Panc1 (cell line): ENCODE measurements at regions not wholly inside any gene's neighbourhood (a gene's known extent, or its start where the extent isn't known, plus 50 kb on each side); places are given as distances from the start of the nearest gene placed in this dataset.

Source experiments
- ATAC-seq: fragments of 200-7000 bp; cut with Tn5 transposase; 2 replicates; pipeline ENCODE4 v1.9.1; 2020; ENCODE audit warnings: mild to moderate bottlenecking, moderate library complexity
- BruUV-seq: library from RNA; stranded (reverse); fragments of 400-500 nt; replicated peaks from 2 replicates; lab custom pipeline; 2021; lab: Mats Ljungman, UMichigan
- CTCF ChIA-PET: fragments of 300-600 bp; sonication (Branson Sonifier 250); formaldehyde crosslinking; loops from one replicate; lab custom pipeline; 2022; ENCODE audit warnings: antibody characterized with exemption; lab: Charles Lee
- POLR2A ChIA-PET: fragments of 300-600 bp; sonication (Branson Sonifier 250); formaldehyde crosslinking; loops from one replicate; lab custom pipeline; 2022; ENCODE audit warnings: antibody characterized with exemption; lab: Charles Lee
- DNase-seq: peaks from one replicate; pipeline ENCODE4 v3.0.0-alpha.2; 2010; ENCODE audit warnings: low read depth, low spot score
- H3K27ac ChIP-seq: 2 replicates; pipeline ENCODE4 v1.5.1; 2011; ENCODE audit warnings: mild to moderate bottlenecking, low read length, inconsistent platforms
- H3K27me3 ChIP-seq: fragments of 200-500 bp; sonication (Bioruptor generic); 2 replicates; pipeline ENCODE4 v1.6.0; 2014; ENCODE audit warnings: low read length, inconsistent platforms; ENCODE audit not compliant: control insufficient read depth, insufficient read depth
- H3K36me3 ChIP-seq: fragments of 200-500 bp; sonication (Bioruptor generic); 2 replicates; pipeline ENCODE4 v1.5.1; 2014; ENCODE audit warnings: inconsistent platforms, mild to moderate bottlenecking, low read length, moderate library complexity; ENCODE audit not compliant: control insufficient read depth, insufficient read depth
- H3K4me1 ChIP-seq: 2 replicates; pipeline ENCODE4 v1.5.1; 2011; ENCODE audit warnings: inconsistent platforms, mild to moderate bottlenecking, low read length, moderate library complexity; ENCODE audit not compliant: control insufficient read depth, insufficient read depth
- H3K4me3 ChIP-seq, 2 experiments: 2 replicates each; pipeline ENCODE4 v1.5.1; 2011 to 2012; ENCODE audit warnings: low read depth in 2 of 2, low read length in 2 of 2, mild to moderate bottlenecking in 2 of 2, inconsistent platforms in 1 of 2, moderate library complexity in 1 of 2
- H3K9me3 ChIP-seq: fragments of 200-500 bp; sonication (Bioruptor generic); 2 replicates; pipeline ENCODE4 v1.5.1; 2014; ENCODE audit warnings: low read depth, mild to moderate bottlenecking, inconsistent platforms, low read length, moderate library complexity; ENCODE audit not compliant: control insufficient read depth, insufficient read depth
- POLR2AphosphoS5 ChIP-seq: IDR thresholded peaks from 2 replicates; pipeline ENCODE4 v1.6.1; 2012; ENCODE audit warnings: mild to moderate bottlenecking, low read depth, low read length, moderate library complexity
- SIN3A ChIP-seq: IDR thresholded peaks from 2 replicates; pipeline ENCODE4 v1.6.1; 2012; ENCODE audit warnings: low read depth, mild to moderate bottlenecking, low read length, moderate library complexity, borderline replicate concordance; ENCODE audit not compliant: insufficient read depth
- TCF7L2 ChIP-seq: IDR thresholded peaks from 2 replicates; pipeline ENCODE4 v1.6.1; 2011; ENCODE audit warnings: mild to moderate bottlenecking, low read depth, low read length, inconsistent platforms
- in situ Hi-C: cut with HindIII; loops from 2 replicates; pipeline ENCODE4 v1.10.0; 2016; ENCODE audit warnings: low sequenced_read_pairs, low pct_unique_long_range_greater_than_20kb
- intact Hi-C: fragments of 100-400 bp; cut with micrococcal nuclease; formaldehyde crosslinking; loops from one replicate; pipeline ENCODE4 v1.10.0; 2022; ENCODE audit not compliant: unreplicated experiment
- TF ChIP-seq, protein P1 (sequence below): fragments of 450-650 bp; IDR thresholded peaks from 2 replicates; pipeline ENCODE4 v1.5.1; 2017; ENCODE audit warnings: mild to moderate bottlenecking
- TF ChIP-seq, protein P2 (sequence below), 2 experiments: IDR thresholded peaks; 2 replicates each; pipeline ENCODE4 v1.6.1; 2011 to 2012; ENCODE audit warnings: low read depth in 2 of 2, control low read depth in 1 of 2, low read length in 1 of 2, mild to moderate bottlenecking in 1 of 2, moderate library complexity in 1 of 2; ENCODE audit not compliant: insufficient read depth in 1 of 2

DNA sequence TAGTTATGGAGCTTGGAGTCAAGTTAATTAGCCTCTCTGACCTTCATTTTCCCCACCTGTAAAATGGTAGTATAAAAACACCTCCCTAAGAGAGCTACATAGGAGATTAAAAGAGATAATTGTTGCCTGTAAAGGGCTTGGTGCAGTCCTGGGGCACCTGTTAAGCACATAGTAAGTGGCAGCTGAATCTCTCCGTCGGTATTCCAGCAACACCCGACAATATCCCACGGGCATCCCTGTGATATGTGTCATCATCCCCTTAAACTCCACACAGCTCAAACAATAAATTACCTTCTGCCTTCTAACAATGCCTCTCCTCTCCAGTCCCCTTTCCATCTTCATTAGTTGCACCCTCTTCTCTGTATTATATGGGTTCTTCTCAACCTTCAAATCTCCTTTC is 121.5 kb downstream of the C11orf91 start:
- ChIA-PET CTCF (no interaction called here), POLR2A (no interaction called here)
- H3K4me3 ChIP-seq = no peak overlapping the region
- H3K36me3 ChIP-seq = no peaks in the 10 kb centered on the region
- in situ Hi-C loops = no loop called here
- ATAC-seq = no peak
- TF ChIP-seq TCF7L2 (no peak), SIN3A (no peak), POLR2AphosphoS5 (no peak)
- TF ChIP-seq, protein P1, sequence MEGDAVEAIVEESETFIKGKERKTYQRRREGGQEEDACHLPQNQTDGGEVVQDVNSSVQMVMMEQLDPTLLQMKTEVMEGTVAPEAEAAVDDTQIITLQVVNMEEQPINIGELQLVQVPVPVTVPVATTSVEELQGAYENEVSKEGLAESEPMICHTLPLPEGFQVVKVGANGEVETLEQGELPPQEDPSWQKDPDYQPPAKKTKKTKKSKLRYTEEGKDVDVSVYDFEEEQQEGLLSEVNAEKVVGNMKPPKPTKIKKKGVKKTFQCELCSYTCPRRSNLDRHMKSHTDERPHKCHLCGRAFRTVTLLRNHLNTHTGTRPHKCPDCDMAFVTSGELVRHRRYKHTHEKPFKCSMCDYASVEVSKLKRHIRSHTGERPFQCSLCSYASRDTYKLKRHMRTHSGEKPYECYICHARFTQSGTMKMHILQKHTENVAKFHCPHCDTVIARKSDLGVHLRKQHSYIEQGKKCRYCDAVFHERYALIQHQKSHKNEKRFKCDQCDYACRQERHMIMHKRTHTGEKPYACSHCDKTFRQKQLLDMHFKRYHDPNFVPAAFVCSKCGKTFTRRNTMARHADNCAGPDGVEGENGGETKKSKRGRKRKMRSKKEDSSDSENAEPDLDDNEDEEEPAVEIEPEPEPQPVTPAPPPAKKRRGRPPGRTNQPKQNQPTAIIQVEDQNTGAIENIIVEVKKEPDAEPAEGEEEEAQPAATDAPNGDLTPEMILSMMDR = no peak
- no peaks in the 10 kb centered on the region for H3K9me3 ChIP-seq
- no peak for DNase-seq
- intact Hi-C loops = no loop called here
- no TSS peak for BruUV-seq
- no peaks in the 10 kb centered on the region for H3K27me3 ChIP-seq
- H3K27ac ChIP-seq = no peak overlapping the region
- H3K4me1 ChIP-seq = no peaks in the 10 kb centered on the region

DNA sequence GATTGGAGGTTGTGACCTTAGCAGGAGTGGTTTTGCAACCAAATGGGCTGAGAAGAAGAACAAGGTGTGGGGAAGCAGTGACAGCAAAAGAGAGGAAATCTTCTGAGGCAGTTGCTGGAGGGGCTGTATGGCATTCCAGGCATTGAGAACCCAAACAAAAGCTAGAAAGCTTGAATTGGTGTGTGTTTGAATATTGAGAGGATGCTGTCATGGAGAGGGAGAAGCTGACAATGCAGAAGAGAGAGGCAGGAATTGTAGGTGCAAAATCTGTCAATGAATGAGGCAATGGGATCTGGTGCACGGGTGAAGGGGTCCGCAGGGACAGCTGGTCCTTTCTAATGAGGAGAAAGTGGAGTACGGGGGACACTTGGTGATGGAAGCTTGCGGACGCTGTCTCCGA is 123.4 kb downstream of the C11orf91 start:
- intact Hi-C loops = no loop called here
- H3K27me3 ChIP-seq = no peaks in the 10 kb centered on the region
- no peak overlapping the region for H3K27ac ChIP-seq
- TF ChIP-seq, protein P1 = no peak
- TF ChIP-seq POLR2AphosphoS5 = no peak
- no peak for TF ChIP-seq TCF7L2
- no peak for TF ChIP-seq SIN3A
- TF ChIP-seq, protein P2, sequence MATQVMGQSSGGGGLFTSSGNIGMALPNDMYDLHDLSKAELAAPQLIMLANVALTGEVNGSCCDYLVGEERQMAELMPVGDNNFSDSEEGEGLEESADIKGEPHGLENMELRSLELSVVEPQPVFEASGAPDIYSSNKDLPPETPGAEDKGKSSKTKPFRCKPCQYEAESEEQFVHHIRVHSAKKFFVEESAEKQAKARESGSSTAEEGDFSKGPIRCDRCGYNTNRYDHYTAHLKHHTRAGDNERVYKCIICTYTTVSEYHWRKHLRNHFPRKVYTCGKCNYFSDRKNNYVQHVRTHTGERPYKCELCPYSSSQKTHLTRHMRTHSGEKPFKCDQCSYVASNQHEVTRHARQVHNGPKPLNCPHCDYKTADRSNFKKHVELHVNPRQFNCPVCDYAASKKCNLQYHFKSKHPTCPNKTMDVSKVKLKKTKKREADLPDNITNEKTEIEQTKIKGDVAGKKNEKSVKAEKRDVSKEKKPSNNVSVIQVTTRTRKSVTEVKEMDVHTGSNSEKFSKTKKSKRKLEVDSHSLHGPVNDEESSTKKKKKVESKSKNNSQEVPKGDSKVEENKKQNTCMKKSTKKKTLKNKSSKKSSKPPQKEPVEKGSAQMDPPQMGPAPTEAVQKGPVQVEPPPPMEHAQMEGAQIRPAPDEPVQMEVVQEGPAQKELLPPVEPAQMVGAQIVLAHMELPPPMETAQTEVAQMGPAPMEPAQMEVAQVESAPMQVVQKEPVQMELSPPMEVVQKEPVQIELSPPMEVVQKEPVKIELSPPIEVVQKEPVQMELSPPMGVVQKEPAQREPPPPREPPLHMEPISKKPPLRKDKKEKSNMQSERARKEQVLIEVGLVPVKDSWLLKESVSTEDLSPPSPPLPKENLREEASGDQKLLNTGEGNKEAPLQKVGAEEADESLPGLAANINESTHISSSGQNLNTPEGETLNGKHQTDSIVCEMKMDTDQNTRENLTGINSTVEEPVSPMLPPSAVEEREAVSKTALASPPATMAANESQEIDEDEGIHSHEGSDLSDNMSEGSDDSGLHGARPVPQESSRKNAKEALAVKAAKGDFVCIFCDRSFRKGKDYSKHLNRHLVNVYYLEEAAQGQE (IDR thresholded peaks at IDR 0.05; ENCODE audit: insufficient read depth in 1 of 2, low read depth in 2 of 2, low read length in 1 of 2) = no peak
- no TSS peak for BruUV-seq
- in situ Hi-C loops = no loop called here
- CTCF ChIA-PET = no interaction called here
- no peaks in the 10 kb centered on the region for H3K9me3 ChIP-seq
- ATAC-seq (no peak), DNase-seq (no peak)
- no peak overlapping the region for H3K4me3 ChIP-seq
- POLR2A ChIA-PET = no interaction called here
- H3K4me1 ChIP-seq = no peaks in the 10 kb centered on the region
- H3K36me3 ChIP-seq = no peaks in the 10 kb centered on the region
